IPS-15b (cell line): ENCODE measurements at regions not wholly inside any gene's neighbourhood (a gene's known extent, or its start where the extent isn't known, plus 50 kb on each side); places are given as distances from the start of the nearest gene placed in this dataset.

Source experiments
- H3K27me3 ChIP-seq: one replicate; pipeline ENCODE4 v1.6.1; 2013; ENCODE audit warnings: low read length; ENCODE audit not compliant: control insufficient read depth, insufficient read depth
- H3K36me3 ChIP-seq: one replicate; pipeline ENCODE4 v1.6.1; 2013; ENCODE audit warnings: low read length; ENCODE audit not compliant: control insufficient read depth, insufficient read depth
- H3K4me1 ChIP-seq: one replicate; pipeline ENCODE4 v1.6.1; 2013; ENCODE audit warnings: mild to moderate bottlenecking, low read length; ENCODE audit not compliant: control insufficient read depth, insufficient read depth
- H3K4me3 ChIP-seq: one replicate; pipeline ENCODE4 v1.5.1; 2013; ENCODE audit warnings: low read depth, low read length
- H3K9ac ChIP-seq: one replicate; pipeline ENCODE4 v1.6.1; 2013; ENCODE audit warnings: low read depth, mild to moderate bottlenecking, low read length
- H3K9me3 ChIP-seq: one replicate; pipeline ENCODE4 v1.6.1; 2013; ENCODE audit warnings: mild to moderate bottlenecking, low read length; ENCODE audit not compliant: control insufficient read depth, insufficient read depth

DNA sequence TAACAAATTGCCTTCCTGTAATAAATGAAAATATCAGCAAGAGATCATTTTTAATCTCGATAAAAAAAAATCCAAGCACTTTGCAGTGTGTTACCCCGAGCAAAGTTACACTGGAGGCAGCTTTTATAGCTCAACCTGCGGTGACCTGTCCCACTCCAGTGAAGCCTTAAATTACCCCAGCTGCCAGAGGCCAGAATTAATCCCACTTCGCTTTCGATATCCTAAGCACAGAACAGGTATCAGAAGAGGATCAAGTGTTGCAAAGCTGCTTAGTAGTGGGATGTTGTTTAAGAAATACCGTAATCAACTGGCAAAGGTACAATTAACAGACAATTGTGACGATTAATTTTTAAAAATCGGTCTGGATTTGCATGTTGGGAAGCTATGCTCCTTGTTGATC is 314.0 kb downstream of the AGTPBP1 start:
- Histone ChIP-seq H3K4me3 (no peak overlapping the region), H3K27me3 (no peaks in the 10 kb centered on the region), H3K4me1 (no peaks in the 10 kb centered on the region)

GRCh38 chr9:85425153-85425611 is 316.6 kb downstream of the AGTPBP1 start:
- Histone ChIP-seq H3K4me1 (no peaks in the 10 kb centered on the region), H3K9me3 (no peaks in the 10 kb centered on the region), H3K4me3 (no peak overlapping the region), H3K9ac (no peak overlapping the region), H3K36me3 (no peaks in the 10 kb centered on the region), H3K27me3 (no peaks in the 10 kb centered on the region)

More for the DNA sequence above, 314.0 kb downstream of the AGTPBP1 start:
- Histone ChIP-seq H3K9ac (no peak overlapping the region), H3K36me3 (no peaks in the 10 kb centered on the region), H3K9me3 (no peaks in the 10 kb centered on the region)

DNA sequence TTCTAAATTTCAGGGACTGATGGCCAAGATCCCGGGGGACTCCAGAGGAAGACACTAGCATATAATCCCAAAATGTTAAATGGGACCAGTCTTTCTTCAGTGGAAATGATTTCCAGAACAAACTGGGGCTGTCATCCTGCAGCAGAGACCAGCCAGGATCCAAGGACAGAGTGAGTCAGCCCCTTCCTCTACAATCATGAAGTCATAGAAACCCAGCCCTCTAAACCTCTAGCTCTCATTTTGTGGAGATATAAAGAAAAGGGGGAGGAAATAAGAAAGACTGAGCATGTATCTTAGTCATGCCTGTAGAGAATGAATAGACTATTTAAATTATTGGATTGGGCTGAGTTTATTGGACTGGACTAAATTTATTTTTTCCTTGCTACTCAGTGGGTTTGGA is 318.3 kb downstream of the AGTPBP1 start:
- Histone ChIP-seq H3K9me3 (no peaks in the 10 kb centered on the region), H3K9ac (no peak overlapping the region), H3K4me3 (no peak overlapping the region), H3K27me3 (no peaks in the 10 kb centered on the region), H3K36me3 (no peaks in the 10 kb centered on the region), H3K4me1 (no peaks in the 10 kb centered on the region)

- Histone ChIP-seq H3K9ac (no peak overlapping the region), H3K4me3 (no peak overlapping the region), H3K27me3 (no peaks in the 10 kb centered on the region), H3K9me3 (no peaks in the 10 kb centered on the region), H3K4me1 (no peaks in the 10 kb centered on the region), H3K36me3 (no peaks in the 10 kb centered on the region)
These were observed 320.1 kb downstream of the AGTPBP1 start for GRCh38 chr9:85421641-85422040.

DNA sequence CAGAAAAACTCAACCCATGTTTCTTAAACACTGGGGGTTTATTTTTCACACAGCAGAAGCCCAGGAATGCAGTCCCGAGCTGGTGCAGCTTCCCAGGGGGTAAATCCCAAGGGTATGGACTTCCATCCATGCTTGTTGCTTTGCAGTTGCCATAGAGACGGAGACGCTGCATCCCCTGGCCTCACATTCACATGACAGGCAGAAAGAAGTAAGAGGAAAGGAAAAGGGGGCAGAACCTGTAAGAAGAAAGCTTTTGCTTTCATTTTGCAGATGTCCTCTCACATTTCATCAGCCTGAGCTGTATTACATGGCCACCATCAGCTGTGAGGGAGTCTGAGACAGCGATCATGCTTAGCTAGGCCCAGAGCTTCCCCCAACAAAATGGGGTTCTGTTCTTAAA is 321.0 kb downstream of the AGTPBP1 start:
- H3K27me3 ChIP-seq = no peaks in the 10 kb centered on the region

DNA sequence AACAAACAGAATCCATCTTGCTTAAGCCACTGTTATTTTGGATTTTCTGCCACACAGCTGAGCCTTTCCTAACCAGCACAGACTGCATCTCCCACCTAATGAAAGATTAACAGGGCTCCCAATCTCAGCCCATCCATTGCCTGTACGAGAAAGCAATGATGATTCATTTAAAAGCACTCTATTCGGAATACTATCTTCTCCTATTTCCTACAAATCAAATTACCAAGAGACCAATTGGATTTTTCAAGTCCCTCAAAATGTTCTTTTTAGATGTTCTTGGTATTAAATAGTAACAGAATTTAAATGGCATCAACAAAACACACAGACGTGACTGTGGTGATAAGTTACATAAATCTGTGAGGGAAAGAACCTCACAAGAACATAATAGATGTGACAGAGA is 324.1 kb downstream of the AGTPBP1 start:
- H3K27me3 ChIP-seq = no peaks in the 10 kb centered on the region
- H3K4me3 ChIP-seq = no peak overlapping the region
- no peaks in the 10 kb centered on the region for H3K36me3 ChIP-seq
- no peaks in the 10 kb centered on the region for H3K9me3 ChIP-seq
- no peaks in the 10 kb centered on the region for H3K4me1 ChIP-seq
- H3K9ac ChIP-seq = no peak overlapping the region

More for the DNA sequence above, 321.0 kb downstream of the AGTPBP1 start:
- Histone ChIP-seq H3K9ac (no peak overlapping the region), H3K4me1 (no peaks in the 10 kb centered on the region), H3K9me3 (no peaks in the 10 kb centered on the region), H3K36me3 (no peaks in the 10 kb centered on the region), H3K4me3 (no peak overlapping the region)

- H3K36me3 ChIP-seq = no peaks in the 10 kb centered on the region
- no peaks in the 10 kb centered on the region for H3K4me1 ChIP-seq
- no peak overlapping the region for H3K9ac ChIP-seq
- no peaks in the 10 kb centered on the region for H3K27me3 ChIP-seq
- no peaks in the 10 kb centered on the region for H3K9me3 ChIP-seq
- H3K4me3 ChIP-seq = no peak overlapping the region
These were observed 325.0 kb downstream of the AGTPBP1 start for GRCh38 chr9:85416715-85417114.

- Histone ChIP-seq H3K9me3 (no peaks in the 10 kb centered on the region), H3K36me3 (no peaks in the 10 kb centered on the region), H3K9ac (no peak overlapping the region), H3K27me3 (no peaks in the 10 kb centered on the region), H3K4me1 (no peaks in the 10 kb centered on the region), H3K4me3 (no peak overlapping the region)
These were observed 327.4 kb downstream of the AGTPBP1 start for GRCh38 chr9:85414390-85414789.

GRCh38 chr9:85408494-85408893 is 333.3 kb downstream of the AGTPBP1 start:
- H3K36me3 ChIP-seq = no peaks in the 10 kb centered on the region
- no peaks in the 10 kb centered on the region for H3K4me1 ChIP-seq
- H3K9me3 ChIP-seq = no peaks in the 10 kb centered on the region
- H3K4me3 ChIP-seq = no peak overlapping the region
- H3K27me3 ChIP-seq = no peaks in the 10 kb centered on the region
- no peak overlapping the region for H3K9ac ChIP-seq

GRCh38 chr9:85405566-85405950 is 336.2 kb downstream of the AGTPBP1 start:
- Histone ChIP-seq H3K9me3 (no peaks in the 10 kb centered on the region), H3K4me1 (no peaks in the 10 kb centered on the region), H3K27me3 (no peaks in the 10 kb centered on the region), H3K4me3 (no peak overlapping the region), H3K36me3 (no peaks in the 10 kb centered on the region), H3K9ac (no peak overlapping the region)

GRCh38 chr9:85404911-85405565 is 336.7 kb downstream of the AGTPBP1 start:
- no peaks in the 10 kb centered on the region for H3K27me3 ChIP-seq
- no peak overlapping the region for H3K4me3 ChIP-seq
- H3K4me1 ChIP-seq = no peaks in the 10 kb centered on the region
- H3K36me3 ChIP-seq = no peaks in the 10 kb centered on the region
- H3K9me3 ChIP-seq = no peaks in the 10 kb centered on the region
- H3K9ac ChIP-seq = no peak overlapping the region

DNA sequence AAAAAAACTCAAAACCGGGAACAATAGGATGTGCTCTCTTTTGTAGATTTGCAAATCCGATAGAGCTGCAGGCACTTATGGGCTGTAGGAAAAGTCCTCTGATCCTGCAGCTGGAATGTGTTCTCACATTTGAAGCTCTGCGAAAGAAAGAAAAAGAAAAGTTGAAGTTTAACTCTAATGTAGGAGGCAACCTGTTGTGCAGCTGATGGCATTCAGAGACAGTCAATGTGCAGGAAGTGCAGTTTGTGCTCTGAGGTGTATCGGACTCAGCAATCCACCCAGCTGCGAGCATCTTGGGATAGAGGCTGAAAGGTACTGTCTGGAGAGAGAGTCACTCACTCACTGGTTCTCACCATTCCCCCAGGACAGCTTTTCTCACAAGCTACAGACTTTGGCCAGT is 339.2 kb downstream of the AGTPBP1 start:
- no peak overlapping the region for H3K9ac ChIP-seq
- H3K27me3 ChIP-seq = no peaks in the 10 kb centered on the region
- H3K36me3 ChIP-seq = no peaks in the 10 kb centered on the region
- H3K4me3 ChIP-seq = no peak overlapping the region
- no peaks in the 10 kb centered on the region for H3K9me3 ChIP-seq
- H3K4me1 ChIP-seq = no peaks in the 10 kb centered on the region
